Kidney epithelial cell (primary cell): ENCODE measurements at regions not wholly inside any gene's neighbourhood (a gene's known extent, or its start where the extent isn't known, plus 50 kb on each side); places are given as distances from the start of the nearest gene placed in this dataset.

Source experiments
- DNase-seq: peaks from one replicate; pipeline ENCODE4 v3.0.0-alpha.2; 2010; ENCODE audit warnings: low read depth
- H3K27me3 ChIP-seq: 2 replicates; pipeline ENCODE4 v1.6.0; 2011; ENCODE audit warnings: low read length; ENCODE audit not compliant: control insufficient read depth, insufficient read depth
- H3K36me3 ChIP-seq: 2 replicates; pipeline ENCODE4 v1.5.1; 2011; ENCODE audit warnings: low read length; ENCODE audit not compliant: control insufficient read depth, insufficient read depth
- H3K4me3 ChIP-seq: 2 replicates; pipeline ENCODE4 v1.5.1; 2011; ENCODE audit warnings: low read depth, mild to moderate bottlenecking, control low read depth, low read length
- TF ChIP-seq, protein P1 (sequence below): IDR thresholded peaks from 2 replicates; pipeline ENCODE4 v1.5.1; 2011; ENCODE audit warnings: mild to moderate bottlenecking, moderate library complexity, low read length, control low read depth, inconsistent platforms; ENCODE audit not compliant: insufficient read depth, poor library complexity, severe bottlenecking

DNA sequence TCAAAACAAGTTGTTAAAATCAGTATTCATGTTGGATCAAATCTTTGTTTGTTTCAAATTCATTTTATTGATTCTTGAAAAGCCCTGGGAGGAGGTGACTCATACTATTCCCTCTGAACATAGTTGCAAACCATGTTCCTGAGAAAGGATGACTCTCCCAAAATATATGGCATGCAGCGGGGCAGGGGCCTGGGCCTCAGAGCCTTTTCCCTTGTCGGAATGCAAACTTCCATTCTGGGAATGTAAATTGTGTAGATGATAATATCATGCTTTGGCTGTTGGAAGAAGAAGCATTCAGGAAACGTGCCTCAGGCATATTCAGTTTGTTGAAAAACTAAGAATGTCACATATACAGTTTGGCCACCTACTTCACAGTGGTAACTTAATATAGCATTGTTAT is 242.0 kb downstream of the AUH start:
- no peaks in the 10 kb centered on the region for H3K27me3 ChIP-seq
- no peaks in the 10 kb centered on the region for H3K36me3 ChIP-seq
- TF ChIP-seq, protein P1, sequence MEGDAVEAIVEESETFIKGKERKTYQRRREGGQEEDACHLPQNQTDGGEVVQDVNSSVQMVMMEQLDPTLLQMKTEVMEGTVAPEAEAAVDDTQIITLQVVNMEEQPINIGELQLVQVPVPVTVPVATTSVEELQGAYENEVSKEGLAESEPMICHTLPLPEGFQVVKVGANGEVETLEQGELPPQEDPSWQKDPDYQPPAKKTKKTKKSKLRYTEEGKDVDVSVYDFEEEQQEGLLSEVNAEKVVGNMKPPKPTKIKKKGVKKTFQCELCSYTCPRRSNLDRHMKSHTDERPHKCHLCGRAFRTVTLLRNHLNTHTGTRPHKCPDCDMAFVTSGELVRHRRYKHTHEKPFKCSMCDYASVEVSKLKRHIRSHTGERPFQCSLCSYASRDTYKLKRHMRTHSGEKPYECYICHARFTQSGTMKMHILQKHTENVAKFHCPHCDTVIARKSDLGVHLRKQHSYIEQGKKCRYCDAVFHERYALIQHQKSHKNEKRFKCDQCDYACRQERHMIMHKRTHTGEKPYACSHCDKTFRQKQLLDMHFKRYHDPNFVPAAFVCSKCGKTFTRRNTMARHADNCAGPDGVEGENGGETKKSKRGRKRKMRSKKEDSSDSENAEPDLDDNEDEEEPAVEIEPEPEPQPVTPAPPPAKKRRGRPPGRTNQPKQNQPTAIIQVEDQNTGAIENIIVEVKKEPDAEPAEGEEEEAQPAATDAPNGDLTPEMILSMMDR, result no peak
- no peak for DNase-seq
- no peak overlapping the region for H3K4me3 ChIP-seq

DNA sequence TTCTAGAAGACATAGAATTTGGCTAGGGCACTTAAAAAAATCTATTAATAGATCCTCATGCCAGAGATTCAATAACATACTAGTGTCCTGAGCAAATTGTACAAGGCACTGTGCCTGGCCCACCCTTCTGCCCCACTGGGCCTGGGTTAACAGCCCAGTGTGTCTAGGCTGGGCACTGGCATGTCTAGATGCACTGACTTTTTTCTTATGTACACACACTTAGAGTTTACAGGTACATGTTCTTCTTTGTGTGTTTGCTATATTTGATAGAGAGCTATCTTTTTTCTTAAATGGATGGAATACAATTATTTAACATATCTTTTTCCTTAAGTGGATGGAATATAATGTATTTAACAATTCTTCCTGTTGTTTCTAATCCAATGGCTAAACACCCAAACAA is 241.5 kb downstream of the AUH start:
- no peaks in the 10 kb centered on the region for H3K27me3 ChIP-seq
- TF ChIP-seq, protein P1, result no peak
- H3K36me3 ChIP-seq, result no peaks in the 10 kb centered on the region
- no peak for DNase-seq
- no peak overlapping the region for H3K4me3 ChIP-seq

DNA sequence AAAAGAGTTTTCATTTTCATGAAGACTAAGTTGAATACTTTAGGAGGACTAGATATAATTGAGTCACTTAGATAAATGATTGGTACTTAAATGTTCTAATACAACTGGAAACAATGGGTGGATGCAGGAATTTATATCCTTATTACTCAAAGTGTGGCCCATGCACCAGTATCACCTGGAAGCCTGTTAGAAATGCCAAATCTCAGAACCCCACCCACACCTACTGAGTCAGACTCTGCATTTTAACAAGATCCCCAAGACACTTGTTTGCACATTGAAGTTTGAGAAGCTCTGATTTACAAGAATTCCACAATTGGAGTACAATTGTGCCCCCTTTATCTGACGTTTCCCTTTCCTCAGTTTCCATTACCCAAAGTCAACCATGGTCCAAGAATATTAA is 239.0 kb downstream of the AUH start:
- Histone ChIP-seq H3K4me3 (no peak overlapping the region), H3K36me3 (no peaks in the 10 kb centered on the region), H3K27me3 (no peaks in the 10 kb centered on the region)
- DNase-seq, result no peak
- TF ChIP-seq, protein P1, result no peak

GRCh38 chr9:91126761-91127445 is 234.8 kb downstream of the AUH start:
- DNase-seq, result no peak
- Histone ChIP-seq H3K27me3 (no peaks in the 10 kb centered on the region), H3K4me3 (no peak overlapping the region), H3K36me3 (no peaks in the 10 kb centered on the region)
- TF ChIP-seq, protein P1, result no peak

DNA sequence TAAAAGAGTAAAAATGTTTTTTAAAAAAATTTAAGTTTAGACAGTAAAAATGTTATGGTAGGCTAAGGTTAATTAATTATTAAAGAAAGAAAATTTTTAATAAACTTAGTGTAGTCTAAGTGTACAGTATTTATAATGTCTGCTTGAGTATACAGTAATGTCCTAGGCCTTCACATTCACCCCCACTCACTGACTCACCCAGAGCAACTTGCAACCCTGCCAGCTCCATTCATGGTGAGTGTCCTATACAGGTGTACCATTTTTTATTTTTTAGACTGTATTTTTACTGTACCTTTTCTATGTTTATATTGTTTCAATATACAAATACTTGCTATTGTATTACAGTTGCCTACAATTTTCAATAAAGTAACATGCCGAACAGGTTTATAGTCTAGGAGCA is 234.1 kb downstream of the AUH start:
- H3K4me3 ChIP-seq, result no peak overlapping the region
- H3K27me3 ChIP-seq, result no peaks in the 10 kb centered on the region
- TF ChIP-seq, protein P1, result no peak
- DNase-seq, result no peak
- no peaks in the 10 kb centered on the region for H3K36me3 ChIP-seq

GRCh38 chr9:91130796-91131318 is 230.9 kb downstream of the AUH start:
- no peaks in the 10 kb centered on the region for H3K27me3 ChIP-seq
- no peaks in the 10 kb centered on the region for H3K36me3 ChIP-seq
- TF ChIP-seq, protein P1, result no peak
- no peak for DNase-seq
- no peak overlapping the region for H3K4me3 ChIP-seq
